HepG2 (cell line): ENCODE measurements at regions not wholly inside any gene's neighbourhood (a gene's known extent, or its start where the extent isn't known, plus 50 kb on each side); places are given as distances from the start of the nearest gene placed in this dataset.

Experiments used
- ATAC-seq: fragments of 200-7000 bp; cut with Tn5 transposase; 3 replicates; pipeline ENCODE4 v1.9.1; 2020; ENCODE audit warnings: mild to moderate bottlenecking, moderate library complexity
- BruUV-seq: library from RNA; stranded (reverse); fragments of 400-500 nt; replicated peaks from 2 replicates; lab custom pipeline; 2021; lab: Mats Ljungman, UMichigan
- CTCF ChIA-PET: fragments of 300-600 bp; formaldehyde crosslinking; extraction: SDS; loops from one replicate; lab custom pipeline; 2021; ENCODE audit warnings: low total read pairs, inconsistent platforms, low intra/inter-chr PET ratio; lab: Yijun Ruan, JAX
- POLR2A ChIA-PET: fragments of 350-600 bp; sonication (Branson Sonifier 250); formaldehyde crosslinking; loops from one replicate; lab custom pipeline; 2020; ENCODE audit warnings: antibody characterized with exemption, inconsistent platforms; lab: Yijun Ruan, JAX
- DNase-seq: peaks from one replicate; pipeline ENCODE4 v3.0.0-alpha.2; 2015; ENCODE audit warnings: low spot score
- FAIRE-seq: peaks from 3 replicates; lab custom pipeline; 2011; peaks lifted over from hg19 to GRCh38; lab: Jason Lieb, UNC
- H2AFZ ChIP-seq: one replicate; pipeline ENCODE4 v1.6.1; 2011; ENCODE audit warnings: low read length, inconsistent platforms
- H3K27ac ChIP-seq: fragments of 300-600 bp; 3 replicates; pipeline ENCODE4 v1.8.0; 2011; ENCODE audit warnings: mixed run types, mild to moderate bottlenecking, mixed read lengths, low read length, inconsistent platforms; ENCODE audit not compliant: insufficient read depth; ENCODE audit errors: extremely low read length
- H3K27me3 ChIP-seq, 2 experiments: fragments of 200-600 bp in 1 of 2; 2 replicates in 1 of 2; 3 replicates in 1 of 2; pipeline versions ENCODE4 v1.6.0 to v1.8.0; 2011; ENCODE audit warnings: low read length in 2 of 2, mild to moderate bottlenecking in 2 of 2, moderate library complexity in 2 of 2, inconsistent platforms in 1 of 2; ENCODE audit not compliant: insufficient read depth in 2 of 2, control insufficient read depth in 1 of 2
- H3K36me3 ChIP-seq, 2 experiments: fragments of 200-600 bp in 1 of 2; replicated peaks in 1 of 2; 2 replicates in 1 of 2; 3 replicates in 1 of 2; pipeline versions ENCODE4 v1.5.1 to v1.8.0; 2011; ENCODE audit warnings: low read length in 2 of 2, inconsistent platforms in 1 of 2; ENCODE audit not compliant: insufficient read depth in 2 of 2, control insufficient read depth in 1 of 2
- H3K4me1 ChIP-seq: 2 replicates; pipeline ENCODE4 v1.5.1; 2012; ENCODE audit warnings: low read length, inconsistent platforms; ENCODE audit not compliant: insufficient read depth
- H3K4me2 ChIP-seq: 2 replicates; pipeline ENCODE4 v1.6.0; 2011; ENCODE audit warnings: low read depth, low read length, inconsistent platforms
- H3K4me3 ChIP-seq, 3 experiments: fragments of 200-600 bp in 1 of 3; sonication (generic), shearing (Covaris generic) in 1 of 3; replicated peaks in 1 of 3; 2 replicates each; pipeline ENCODE4 v1.5.1; 2011 to 2016; ENCODE audit warnings: low read length in 3 of 3, inconsistent platforms in 2 of 3, low read depth in 2 of 3, mild to moderate bottlenecking in 2 of 3, control low read depth in 1 of 3, mixed read lengths in 1 of 3; ENCODE audit not compliant: insufficient read depth in 1 of 3
- H3K79me2 ChIP-seq: one replicate; pipeline ENCODE4 v1.6.1; 2011; ENCODE audit warnings: low read length, inconsistent platforms; ENCODE audit not compliant: insufficient read depth
- H3K9ac ChIP-seq: 2 replicates; pipeline ENCODE4 v1.6.0; 2011; ENCODE audit warnings: mild to moderate bottlenecking, low read depth, low read length, inconsistent platforms; ENCODE audit not compliant: insufficient read depth
- H3K9me3 ChIP-seq: 2 replicates; pipeline ENCODE4 v1.5.1; 2012; ENCODE audit warnings: mild to moderate bottlenecking, low read length
- H4K20me1 ChIP-seq: 2 replicates; pipeline ENCODE4 v1.6.0; 2011; ENCODE audit warnings: inconsistent platforms, mild to moderate bottlenecking, low read length, moderate library complexity; ENCODE audit not compliant: insufficient read depth
- CREB1 ChIP-seq, 2 experiments: fragments of 450-650 bp in 1 of 2; IDR thresholded peaks; 2 replicates each; pipeline ENCODE4 v1.6.1; 2016 to 2017; ENCODE audit warnings: control low read depth in 1 of 2, mild to moderate bottlenecking in 1 of 2, missing compliant biosample characterization in 1 of 2, missing genetic modification characterization in 1 of 2
- GMEB1 ChIP-seq: sonication (generic); formaldehyde crosslinking; IDR thresholded peaks from 2 replicates; pipeline ENCODE4 v1.5.1; 2020; ENCODE audit warnings: missing genetic modification reagents, mild to moderate bottlenecking, borderline replicate concordance
- NBN ChIP-seq: fragments of 450-650 bp; conservative IDR thresholded peaks from 2 replicates; pipeline ENCODE4 v1.6.1; 2017
- TFE3 ChIP-seq: IDR thresholded peaks from 2 replicates; pipeline ENCODE4 v1.6.1; 2016
- ZFP36 ChIP-seq: fragments of 150-350 bp; IDR thresholded peaks from 2 replicates; pipeline ENCODE4 v1.6.1; 2018; ENCODE audit warnings: borderline replicate concordance, low read length, low read depth; ENCODE audit not compliant: partially characterized antibody
- ZNF256 ChIP-seq: sonication (generic); formaldehyde crosslinking; conservative IDR thresholded peaks from 2 replicates; pipeline ENCODE4 v1.4.0; 2020; ENCODE audit warnings: missing genetic modification reagents
- ZNF343 ChIP-seq: sonication (generic); formaldehyde crosslinking; IDR thresholded peaks from 2 replicates; pipeline ENCODE4 v1.4.0; 2020; ENCODE audit warnings: mild to moderate bottlenecking, missing genetic modification reagents
- ZNF567 ChIP-seq: sonication (generic); formaldehyde crosslinking; IDR thresholded peaks from 2 replicates; pipeline ENCODE4 v1.8.1; 2023; ENCODE audit warnings: mild to moderate bottlenecking, missing genetic modification reagents, borderline replicate concordance
- WGBS: methylation state at CpG from one replicate; pipeline ENCODE4 v1.1.6; 2017; ENCODE audit warnings: low lambda C conversion rate; 5-methylcytosine and 5-hydroxymethylcytosine counted together
- in situ Hi-C: cut with HindIII; loops from 2 replicates; pipeline ENCODE4 v1.10.0; 2017; ENCODE audit warnings: low pct_unique_long_range_greater_than_20kb; ENCODE audit not compliant: extremely low pct_ligation_motif_present
- intact Hi-C: fragments of 100-400 bp; cut with micrococcal nuclease; formaldehyde crosslinking; loops from one replicate; pipeline ENCODE4 v1.10.0; 2022; ENCODE audit not compliant: unreplicated experiment

- TF ChIP-seq ZNF256 (CRISPR knock-in tag): no peak
- TF ChIP-seq TFE3 (CRISPR knock-in tag): no peak
- TF ChIP-seq ZNF343 (CRISPR knock-in tag): no peak
- no peak for TF ChIP-seq ZFP36
- no peak for TF ChIP-seq ZNF567 (CRISPR knock-in tag)
- TF ChIP-seq NBN: no peak
These were observed 64.9 kb downstream of the FOXL3 start (continued) for GRCh38 chr7:354597-355470.

- Histone ChIP-seq H3K4me2 (no peak overlapping the region), H3K79me2 (no peaks in the 10 kb centered on the region), H3K9me3 (peaks cover 6% of the 10 kb centered on the region; the same call in 1 of the 2 replicates), H2AFZ (no peak overlapping the region), H3K4me3 (no peak overlapping the region), H3K4me1 (peaks cover 15% of the 10 kb centered on the region), H3K27ac (no peak overlapping the region), H3K9ac (no peak overlapping the region), H4K20me1 (no peaks in the 10 kb centered on the region), H3K27me3 (peaks cover 3 to 28% of the 10 kb centered on the region in 2 experiments; a peak in 3 of 5 replicates), H3K36me3 (no peaks in the 10 kb centered on the region)
- 75% methylated on average over 5 of the region's 5 CpGs for WGBS
- no TSS peak for BruUV-seq
- intact Hi-C loops: no loop called here
- no peak for FAIRE-seq
- ChIA-PET CTCF (no interaction called here), POLR2A (no interaction called here)
- no peak for ATAC-seq
- TF ChIP-seq GMEB1 (no peak), CREB1 (IDR thresholded peaks at IDR 0.05) (peak; percentile 94), CREB1 (CRISPR knock-in tag; IDR thresholded peaks at IDR 0.05) (no peak)
- in situ Hi-C loops: no loop called here
- no peak for DNase-seq
These were observed 65.6 kb downstream of the FOXL3 start for GRCh38 chr7:355568-355967.
